Ishikawa (cell line): ENCODE measurements at regions not wholly inside any gene's neighbourhood (a gene's known extent, or its start where the extent isn't known, plus 50 kb on each side); places are given as distances from the start of the nearest gene placed in this dataset.

Source experiments
- CEBPB ChIP-seq: IDR thresholded peaks from 2 replicates; pipeline ENCODE4 v1.6.1; 2012
- CREB1 ChIP-seq: IDR thresholded peaks from 2 replicates; pipeline ENCODE4 v1.6.1; 2012; ENCODE audit warnings: low read depth
- EGR1 ChIP-seq: IDR thresholded peaks from 2 replicates; pipeline ENCODE4 v1.6.1; 2012
- EP300 ChIP-seq: IDR thresholded peaks from 2 replicates; pipeline ENCODE4 v1.6.1; 2012; ENCODE audit warnings: borderline replicate concordance
- FOXM1 ChIP-seq: IDR thresholded peaks from 2 replicates; pipeline ENCODE4 v1.6.1; 2012; ENCODE audit warnings: low read depth, borderline replicate concordance
- NFIC ChIP-seq: IDR thresholded peaks from 2 replicates; pipeline ENCODE4 v1.6.1; 2012
- RAD21 ChIP-seq: IDR thresholded peaks from 2 replicates; pipeline ENCODE4 v1.6.1; 2012; ENCODE audit warnings: low read depth
- TAF1 ChIP-seq: IDR thresholded peaks from 2 replicates; pipeline ENCODE4 v1.6.1; 2012; ENCODE audit warnings: low read depth, mild to moderate bottlenecking
- TCF12 ChIP-seq: IDR thresholded peaks from 2 replicates; pipeline ENCODE4 v1.6.1; 2012; ENCODE audit warnings: low read depth
- TEAD4 ChIP-seq: IDR thresholded peaks from 2 replicates; pipeline ENCODE4 v1.6.1; 2012
- YY1 ChIP-seq: IDR thresholded peaks from 2 replicates; pipeline ENCODE4 v1.6.1; 2012; ENCODE audit warnings: low read depth
- ZBTB7A ChIP-seq: IDR thresholded peaks from 2 replicates; pipeline ENCODE4 v1.6.1; 2012; ENCODE audit warnings: low read depth
- TF ChIP-seq, protein P1 (sequence below): IDR thresholded peaks from 2 replicates; pipeline ENCODE4 v1.6.1; 2012
- TF ChIP-seq, protein P2 (sequence below): IDR thresholded peaks from 2 replicates; pipeline ENCODE4 v1.6.1; 2012; ENCODE audit warnings: low read depth, mild to moderate bottlenecking
- TF ChIP-seq, protein P3 (sequence below): IDR thresholded peaks from 2 replicates; pipeline ENCODE4 v1.6.1; 2012

DNA sequence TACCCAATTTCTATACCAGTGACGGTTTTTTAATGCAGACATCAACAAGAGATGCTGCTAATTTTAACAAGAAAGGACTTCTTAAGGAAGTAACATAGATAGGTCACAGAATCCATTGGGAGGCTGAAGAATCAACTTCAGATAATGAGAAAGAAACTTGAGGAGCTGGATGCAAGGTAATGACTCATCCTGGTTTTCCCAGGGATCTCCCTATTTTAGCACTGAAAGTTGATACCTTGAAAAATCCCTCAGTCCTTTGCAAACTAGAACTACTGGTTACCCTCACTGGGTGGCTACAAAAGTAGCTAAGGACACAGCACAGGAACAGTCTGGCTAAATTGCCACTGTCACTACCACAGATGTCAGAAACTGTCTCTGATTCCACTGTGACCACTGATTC, 561.9 kb downstream of the FLRT2 start:
- TF ChIP-seq TCF12, result no peak
- TF ChIP-seq RAD21, result no peak
- no peak for TF ChIP-seq EP300
- TF ChIP-seq NFIC, result no peak

DNA sequence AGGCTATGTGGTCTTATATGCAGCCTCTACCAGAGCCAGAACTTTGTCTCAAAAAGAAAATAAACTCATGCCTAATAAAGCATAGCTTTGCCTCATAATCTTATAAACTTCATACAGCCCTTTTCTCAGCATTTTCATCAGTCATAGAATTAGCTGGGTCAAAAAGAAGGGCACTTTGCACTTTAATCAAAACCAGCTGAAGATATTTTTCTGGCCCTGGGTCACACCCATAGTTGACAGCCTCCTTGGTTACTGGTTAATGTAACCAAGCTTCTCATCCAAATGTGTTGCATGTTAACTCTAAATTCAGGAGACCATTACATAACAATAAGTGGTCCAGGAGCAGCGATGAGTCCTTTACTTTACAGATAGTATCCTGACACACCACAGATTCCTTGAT, 558.2 kb downstream of the FLRT2 start:
- no peak for TF ChIP-seq RAD21
- no peak for TF ChIP-seq YY1
- no peak for TF ChIP-seq TAF1
- TF ChIP-seq, protein P1, sequence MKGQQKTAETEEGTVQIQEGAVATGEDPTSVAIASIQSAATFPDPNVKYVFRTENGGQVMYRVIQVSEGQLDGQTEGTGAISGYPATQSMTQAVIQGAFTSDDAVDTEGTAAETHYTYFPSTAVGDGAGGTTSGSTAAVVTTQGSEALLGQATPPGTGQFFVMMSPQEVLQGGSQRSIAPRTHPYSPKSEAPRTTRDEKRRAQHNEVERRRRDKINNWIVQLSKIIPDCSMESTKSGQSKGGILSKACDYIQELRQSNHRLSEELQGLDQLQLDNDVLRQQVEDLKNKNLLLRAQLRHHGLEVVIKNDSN, result no peak
- no peak for TF ChIP-seq CEBPB
- no peak for TF ChIP-seq FOXM1
- TF ChIP-seq, protein P2, sequence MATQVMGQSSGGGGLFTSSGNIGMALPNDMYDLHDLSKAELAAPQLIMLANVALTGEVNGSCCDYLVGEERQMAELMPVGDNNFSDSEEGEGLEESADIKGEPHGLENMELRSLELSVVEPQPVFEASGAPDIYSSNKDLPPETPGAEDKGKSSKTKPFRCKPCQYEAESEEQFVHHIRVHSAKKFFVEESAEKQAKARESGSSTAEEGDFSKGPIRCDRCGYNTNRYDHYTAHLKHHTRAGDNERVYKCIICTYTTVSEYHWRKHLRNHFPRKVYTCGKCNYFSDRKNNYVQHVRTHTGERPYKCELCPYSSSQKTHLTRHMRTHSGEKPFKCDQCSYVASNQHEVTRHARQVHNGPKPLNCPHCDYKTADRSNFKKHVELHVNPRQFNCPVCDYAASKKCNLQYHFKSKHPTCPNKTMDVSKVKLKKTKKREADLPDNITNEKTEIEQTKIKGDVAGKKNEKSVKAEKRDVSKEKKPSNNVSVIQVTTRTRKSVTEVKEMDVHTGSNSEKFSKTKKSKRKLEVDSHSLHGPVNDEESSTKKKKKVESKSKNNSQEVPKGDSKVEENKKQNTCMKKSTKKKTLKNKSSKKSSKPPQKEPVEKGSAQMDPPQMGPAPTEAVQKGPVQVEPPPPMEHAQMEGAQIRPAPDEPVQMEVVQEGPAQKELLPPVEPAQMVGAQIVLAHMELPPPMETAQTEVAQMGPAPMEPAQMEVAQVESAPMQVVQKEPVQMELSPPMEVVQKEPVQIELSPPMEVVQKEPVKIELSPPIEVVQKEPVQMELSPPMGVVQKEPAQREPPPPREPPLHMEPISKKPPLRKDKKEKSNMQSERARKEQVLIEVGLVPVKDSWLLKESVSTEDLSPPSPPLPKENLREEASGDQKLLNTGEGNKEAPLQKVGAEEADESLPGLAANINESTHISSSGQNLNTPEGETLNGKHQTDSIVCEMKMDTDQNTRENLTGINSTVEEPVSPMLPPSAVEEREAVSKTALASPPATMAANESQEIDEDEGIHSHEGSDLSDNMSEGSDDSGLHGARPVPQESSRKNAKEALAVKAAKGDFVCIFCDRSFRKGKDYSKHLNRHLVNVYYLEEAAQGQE, result no peak
- TF ChIP-seq CREB1, result no peak
- TF ChIP-seq TEAD4, result no peak

DNA sequence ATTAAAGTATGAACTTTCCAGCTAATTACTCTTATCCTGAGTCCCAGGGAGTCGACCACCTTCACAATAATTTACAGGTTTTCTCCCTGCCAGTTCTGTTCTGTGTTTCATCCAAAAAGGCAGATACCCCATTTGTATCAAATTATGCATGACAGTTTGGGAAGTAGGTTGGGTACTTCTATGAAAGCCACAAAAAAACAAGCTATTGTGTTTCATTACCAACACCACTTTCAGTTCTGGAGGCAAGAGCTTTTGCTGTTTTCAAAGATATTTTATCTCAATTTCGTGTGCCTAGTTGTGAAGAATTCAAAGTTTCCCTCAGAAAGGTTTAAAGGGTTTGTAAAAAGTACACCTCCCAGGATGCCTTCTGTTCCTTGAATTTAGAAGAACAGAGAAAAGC, 557.4 kb downstream of the FLRT2 start:
- TF ChIP-seq NFIC, result no peak
- no peak for TF ChIP-seq TEAD4
- TF ChIP-seq, protein P3, sequence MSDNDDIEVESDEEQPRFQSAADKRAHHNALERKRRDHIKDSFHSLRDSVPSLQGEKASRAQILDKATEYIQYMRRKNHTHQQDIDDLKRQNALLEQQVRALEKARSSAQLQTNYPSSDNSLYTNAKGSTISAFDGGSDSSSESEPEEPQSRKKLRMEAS, result no peak
- no peak for TF ChIP-seq ZBTB7A
- no peak for TF ChIP-seq CEBPB
- TF ChIP-seq CREB1, result no peak
- no peak for TF ChIP-seq FOXM1

DNA sequence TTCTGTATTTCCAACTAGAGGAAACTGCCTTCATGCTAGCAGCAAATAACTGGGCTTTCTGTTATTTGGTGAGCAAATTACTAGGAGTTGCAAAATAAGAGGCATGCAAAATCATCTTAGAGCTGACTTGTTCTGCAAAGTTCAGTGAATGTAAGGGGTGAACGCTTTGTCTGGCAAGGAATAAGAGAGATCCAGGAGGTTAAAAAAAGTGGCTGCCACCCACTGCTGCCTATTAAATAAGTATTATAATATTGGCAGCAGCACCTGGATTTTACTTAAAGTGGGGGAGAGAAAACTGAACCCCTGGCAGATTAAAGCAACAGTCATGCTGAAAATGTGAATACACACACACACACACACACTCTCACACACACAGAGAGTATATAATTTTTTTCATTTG, 557.0 kb downstream of the FLRT2 start:
- TF ChIP-seq TAF1, result no peak
- TF ChIP-seq CREB1, result no peak
- TF ChIP-seq, protein P3, result no peak
- no peak for TF ChIP-seq TEAD4
- no peak for TF ChIP-seq EP300
- no peak for TF ChIP-seq FOXM1

DNA sequence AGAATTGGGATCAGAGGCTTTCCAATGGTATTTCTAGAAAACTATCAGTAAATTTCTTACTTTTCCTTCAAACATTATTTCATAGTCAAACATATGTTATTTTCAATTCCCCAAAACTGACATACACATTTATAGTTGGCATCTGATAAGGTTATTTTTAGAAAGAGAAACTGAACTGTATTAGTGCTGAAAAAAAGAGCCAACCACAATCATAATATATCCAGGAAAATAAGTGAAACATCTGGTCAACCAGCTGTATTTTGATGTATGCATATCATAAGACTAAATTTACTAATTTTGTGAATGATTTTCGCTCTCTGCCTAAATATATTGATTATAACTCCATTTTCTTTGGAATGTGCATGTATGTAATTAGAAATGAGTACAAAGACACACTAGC, 554.2 kb downstream of the FLRT2 start:
- TF ChIP-seq EP300 (no peak), TCF12 (no peak), TAF1 (no peak), TEAD4 (no peak), EGR1 (no peak), CREB1 (no peak), RAD21 (no peak)
- TF ChIP-seq, protein P2, result no peak
- TF ChIP-seq, protein P3, result no peak

DNA sequence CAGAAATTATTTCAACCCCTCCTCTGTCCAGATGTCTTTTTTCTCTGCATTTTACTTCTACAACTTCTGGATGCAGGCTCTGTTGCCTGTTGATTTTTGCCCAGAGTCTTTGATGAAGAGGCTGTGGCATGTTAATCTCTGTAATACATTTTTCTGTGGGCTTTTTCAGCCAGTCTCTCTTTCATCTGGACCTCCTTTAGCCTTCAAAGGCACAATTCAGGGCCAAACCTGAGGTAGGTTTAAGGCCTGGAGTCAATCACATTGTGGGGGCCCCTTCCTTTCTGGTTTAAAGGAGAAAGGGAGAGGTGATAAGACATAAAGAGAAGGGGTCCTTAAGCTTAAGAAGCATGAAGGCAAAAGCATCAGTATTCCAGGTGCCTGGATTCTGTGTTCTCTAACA, 553.7 kb downstream of the FLRT2 start:
- TF ChIP-seq CEBPB, result no peak
- no peak for TF ChIP-seq FOXM1
- TF ChIP-seq EP300, result no peak
- TF ChIP-seq TEAD4, result no peak

DNA sequence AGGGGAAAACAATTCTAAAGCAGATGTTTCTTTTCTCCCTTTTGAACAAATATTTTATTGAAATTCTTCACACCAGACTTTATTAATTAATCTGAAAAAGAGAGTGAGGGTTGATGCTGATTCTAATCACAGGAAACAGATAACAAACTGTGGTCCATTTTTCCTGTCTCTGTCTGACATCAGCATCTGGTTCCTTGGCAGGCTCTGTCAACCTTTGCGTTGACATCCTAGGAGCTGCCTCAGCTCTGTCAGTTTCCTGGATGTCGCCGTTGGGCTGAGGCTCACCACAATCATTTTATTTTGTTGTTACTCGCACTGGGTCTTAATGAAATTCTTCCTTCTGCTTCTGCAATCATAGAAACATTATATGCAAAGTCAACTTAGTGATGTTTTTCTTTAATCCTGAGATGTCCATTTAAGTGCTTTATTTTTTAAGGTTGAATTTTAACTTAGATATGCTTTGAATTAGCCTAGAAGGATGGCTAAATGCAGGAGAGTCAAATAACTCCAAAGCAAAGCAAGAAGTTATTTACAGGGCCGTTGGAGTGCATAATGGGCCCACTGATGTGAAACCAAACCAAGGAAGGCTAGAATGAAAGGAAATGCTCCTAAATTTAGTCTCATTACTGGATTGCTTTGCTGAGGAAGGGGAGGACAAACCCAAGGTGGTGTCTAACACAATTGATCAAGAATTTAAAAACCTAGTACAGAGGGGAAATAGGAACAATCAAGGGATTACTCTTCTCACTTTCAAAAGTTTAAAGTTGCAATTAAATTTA, 542.4 kb downstream of the FLRT2 start:
- TF ChIP-seq YY1, result no peak

DNA sequence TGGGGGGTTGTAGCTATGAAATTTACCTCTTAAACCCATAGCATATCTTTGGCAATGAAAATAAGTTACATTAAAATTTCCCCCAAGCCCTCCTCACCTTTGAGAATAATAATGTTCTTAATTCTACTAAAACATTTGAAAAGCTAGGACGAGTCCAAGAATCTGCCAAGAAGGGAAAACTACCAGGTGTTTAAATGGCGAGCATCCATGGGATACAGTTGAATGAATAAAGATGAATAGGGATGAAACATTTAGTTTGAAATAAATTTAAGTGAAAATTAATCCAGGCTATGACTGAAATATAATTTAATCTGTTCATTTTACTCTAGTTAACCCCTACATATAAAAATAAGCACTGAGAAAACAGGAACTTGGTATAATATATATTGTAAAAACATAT, 536.7 kb downstream of the FLRT2 start:
- TF ChIP-seq NFIC, result no peak
- TF ChIP-seq YY1, result no peak
- no peak for TF ChIP-seq TCF12
- TF ChIP-seq TAF1, result no peak
- TF ChIP-seq, protein P2, result no peak
- TF ChIP-seq RAD21, result no peak
- TF ChIP-seq EGR1, result no peak
